GM12878 (cell line): ENCODE measurements at regions not wholly inside any gene's neighbourhood (a gene's known extent, or its start where the extent isn't known, plus 50 kb on each side); places are given as distances from the start of the nearest gene placed in this dataset.

ENCODE experiments used
- ATAC-seq: fragments of 200-7000 bp; cut with Tn5 transposase; 3 replicates; pipeline ENCODE4 v1.9.1; 2020; ENCODE audit warnings: mild to moderate bottlenecking, moderate library complexity
- BruUV-seq: library from RNA; stranded (reverse); fragments of 400-500 nt; replicated peaks from 2 replicates; lab custom pipeline; 2021; lab: Mats Ljungman, UMichigan
- CTCF ChIA-PET: fragments of 300-600 bp; sonication (Branson Sonifier 250); formaldehyde crosslinking; extraction: SDS; loops from one replicate; lab custom pipeline; 2021; ENCODE audit warnings: inconsistent platforms; lab: Yijun Ruan, JAX
- POLR2A ChIA-PET: fragments of 350-600 bp; formaldehyde crosslinking; extraction: SDS; loops from one replicate; lab custom pipeline; 2021; ENCODE audit warnings: inconsistent platforms; lab: Charles Lee
- RAD21 ChIA-PET: fragments of 300-600 bp; sonication (Branson Sonifier 250); formaldehyde crosslinking; loops from one replicate; lab custom pipeline; 2023; ENCODE audit warnings: antibody characterized with exemption; ENCODE audit not compliant: unreplicated experiment; lab: Charles Lee
- SMC1A ChIA-PET: fragments of 300-600 bp; sonication (Branson Sonifier 250); formaldehyde crosslinking; loops from one replicate; lab custom pipeline; 2023; ENCODE audit not compliant: unreplicated experiment, uncharacterized antibody; lab: Charles Lee
- DNase-seq: peaks from one replicate; pipeline ENCODE4 v3.0.0-alpha.2; 2011; ENCODE audit warnings: low read depth, low spot score
- FAIRE-seq: peaks from 3 replicates; lab custom pipeline; 2011; peaks lifted over from hg19 to GRCh38; lab: Jason Lieb, UNC
- H2AFZ ChIP-seq: 2 replicates; pipeline ENCODE4 v1.6.0; 2011; ENCODE audit warnings: low read depth, low read length, control low read depth; ENCODE audit not compliant: control insufficient read depth
- H3K27ac ChIP-seq: 2 replicates; pipeline ENCODE4 v1.5.1; 2011; ENCODE audit warnings: control low read depth; ENCODE audit not compliant: control insufficient read depth, insufficient read depth
- H3K27me3 ChIP-seq, 2 experiments: replicated peaks in 1 of 2; 2 replicates each; pipeline versions ENCODE4 v1.6.0 to v1.6.1; 2011; ENCODE audit warnings: low read length in 1 of 2; ENCODE audit not compliant: control insufficient read depth in 2 of 2, insufficient read depth in 2 of 2
- H3K36me3 ChIP-seq, 2 experiments: 2 replicates each; pipeline ENCODE4 v1.5.1; 2011; ENCODE audit warnings: low read length in 1 of 2; ENCODE audit not compliant: control insufficient read depth in 2 of 2, insufficient read depth in 2 of 2
- H3K4me1 ChIP-seq: 2 replicates; pipeline ENCODE4 v1.6.1; 2011; ENCODE audit warnings: mild to moderate bottlenecking, low read length, moderate library complexity, mixed read lengths; ENCODE audit not compliant: control insufficient read depth, insufficient read depth
- H3K4me2 ChIP-seq: 2 replicates; pipeline ENCODE4 v1.6.0; 2011; ENCODE audit warnings: control low read depth; ENCODE audit not compliant: control insufficient read depth, insufficient read depth
- H3K4me3 ChIP-seq: fragments of 200-600 bp; sonication (generic); 2 replicates; pipeline ENCODE4 v1.5.1; 2016
- H3K79me2 ChIP-seq: 2 replicates; pipeline ENCODE4 v1.6.0; 2011; ENCODE audit warnings: low read length; ENCODE audit not compliant: control insufficient read depth, insufficient read depth
- H3K9ac ChIP-seq: 2 replicates; pipeline ENCODE4 v1.8.0; 2011; ENCODE audit warnings: low read length, control low read depth, mixed read lengths; ENCODE audit not compliant: control insufficient read depth, insufficient read depth
- H3K9me3 ChIP-seq: replicated peaks from 3 replicates; pipeline ENCODE4 v1.5.1; 2011; ENCODE audit warnings: mild to moderate bottlenecking, low read length; ENCODE audit not compliant: control insufficient read depth, insufficient read depth
- H4K20me1 ChIP-seq: 2 replicates; pipeline ENCODE4 v1.6.0; 2011; ENCODE audit not compliant: control insufficient read depth, insufficient read depth
- BMI1 ChIP-seq: fragments of 450-650 bp; IDR thresholded peaks from 2 replicates; pipeline ENCODE4 v1.6.1; 2016; ENCODE audit warnings: mild to moderate bottlenecking, moderate library complexity, borderline replicate concordance
- CBX5 ChIP-seq: sonication (generic); IDR thresholded peaks from 2 replicates; pipeline ENCODE4 v1.6.1; 2016; ENCODE audit warnings: low read depth, moderate library complexity, mild to moderate bottlenecking, inconsistent platforms
- CHD2 ChIP-seq: IDR thresholded peaks from 2 replicates; pipeline ENCODE4 v1.6.1; 2011; ENCODE audit warnings: low read depth, low read length, improper control_type of control experiment, borderline replicate concordance
- FOXM1 ChIP-seq: IDR thresholded peaks from 2 replicates; pipeline ENCODE4 v1.6.1; 2012; ENCODE audit warnings: low read depth, mild to moderate bottlenecking, inconsistent platforms, low read length, moderate library complexity
- HCFC1 ChIP-seq: fragments of 150-350 bp; IDR thresholded peaks from 2 replicates; pipeline ENCODE4 v1.6.1; 2014; ENCODE audit warnings: low read length
- HDGF ChIP-seq: fragments of 450-650 bp; IDR thresholded peaks from 2 replicates; pipeline ENCODE4 v1.6.1; 2016; ENCODE audit warnings: antibody characterized with exemption
- KAT2A ChIP-seq: conservative IDR thresholded peaks from 2 replicates; pipeline ENCODE4 v1.6.1; 2011; ENCODE audit warnings: low read depth, low read length; ENCODE audit not compliant: control insufficient read depth
- MTA2 ChIP-seq: fragments of 450-650 bp; IDR thresholded peaks from 2 replicates; pipeline ENCODE4 v1.6.1; 2016; ENCODE audit warnings: low read depth, mild to moderate bottlenecking, moderate library complexity
- MTA3 ChIP-seq: IDR thresholded peaks from 2 replicates; pipeline ENCODE4 v1.6.1; 2012; ENCODE audit warnings: low read length, inconsistent platforms, borderline replicate concordance
- NR2C2 ChIP-seq: IDR thresholded peaks from 2 replicates; pipeline ENCODE4 v1.6.1; 2011; ENCODE audit warnings: borderline replicate concordance, low read depth; ENCODE audit not compliant: control insufficient read depth, insufficient read length
- POLR2A ChIP-seq: IDR thresholded peaks from 2 replicates; pipeline ENCODE4 v1.6.1; 2011; ENCODE audit warnings: low read depth, mild to moderate bottlenecking, low read length
- SMAD5 ChIP-seq: IDR thresholded peaks from 2 replicates; pipeline ENCODE4 v1.6.1; 2016; ENCODE audit warnings: antibody characterized with exemption, low read depth
- SMARCA5 ChIP-seq: fragments of 450-650 bp; IDR thresholded peaks from 2 replicates; pipeline ENCODE4 v1.6.1; 2017; ENCODE audit warnings: mild to moderate bottlenecking
- SREBF2 ChIP-seq: IDR thresholded peaks from 2 replicates; pipeline ENCODE4 v1.6.1; 2012; ENCODE audit warnings: mild to moderate bottlenecking, low read length
- ZZZ3 ChIP-seq: IDR thresholded peaks from 2 replicates; pipeline ENCODE4 v1.6.1; 2011; ENCODE audit warnings: low read depth; ENCODE audit not compliant: control insufficient read depth, insufficient read length
- WGBS: methylation state at CpG from one replicate; pipeline ENCODE4 v1.1.6; 2016; ENCODE audit warnings: low lambda C conversion rate; ENCODE audit not compliant: insufficient replicate concordance, insufficient coverage; ENCODE audit errors: missing lambda C conversion rate; 5-methylcytosine and 5-hydroxymethylcytosine counted together
- in situ Hi-C: fragments of 300-500 bp; cut with MboI; formaldehyde crosslinking; loops from 9 replicates; pipeline ENCODE4 v1.14.3; 2018; ENCODE audit warnings: mixed read lengths
- intact Hi-C: fragments of 100-400 bp; cut with micrococcal nuclease; formaldehyde crosslinking; loops from one replicate; pipeline ENCODE4 v1.14.2; 2022; ENCODE audit not compliant: unreplicated experiment

GRCh38 chr1:95815511-95815910 is 581.5 kb downstream of the RWDD3 start:
- Histone ChIP-seq H3K27me3 (no peaks in the 10 kb centered on the region), H3K27ac (no peak overlapping the region), H3K9me3 (no peaks in the 10 kb centered on the region), H4K20me1 (no peaks in the 10 kb centered on the region), H3K4me2 (no peak overlapping the region), H3K36me3 (no peaks in the 10 kb centered on the region), H3K9ac (no peak overlapping the region)
- RAD21 ChIA-PET: no interaction called here
- POLR2A ChIA-PET: no interaction called here
- 0% methylated on average over 2 of the region's 2 CpGs for WGBS
- intact Hi-C loops: no loop called here
- CTCF ChIA-PET: no interaction called here
- TF ChIP-seq CHD2 (no peak), NR2C2 (no peak), ZZZ3 (no peak), KAT2A (no peak), SREBF2 (no peak), MTA3 (no peak), BMI1 (no peak), MTA2 (no peak), SMARCA5 (no peak), POLR2A (no peak), SMAD5 (no peak), HCFC1 (no peak), CBX5 (no peak), HDGF (no peak), FOXM1 (no peak)
- TF ChIP-seq, all 136 proteins: peak for 0
- H3K4me3 ChIP-seq: no peak overlapping the region
- in situ Hi-C loops: no loop called here
- no peak for FAIRE-seq
- SMC1A ChIA-PET: no interaction called here
- no peaks in the 10 kb centered on the region for H3K79me2 ChIP-seq
- ATAC-seq: no peak
- no TSS peak for BruUV-seq
- H2AFZ ChIP-seq: no peak overlapping the region
- DNase-seq: no peak
- no peaks in the 10 kb centered on the region for H3K4me1 ChIP-seq
